ENCODE measurements at regions not wholly inside any gene's neighbourhood (a gene's known extent, or its start where the extent isn't known, plus 50 kb on each side); places are given as distances from the start of the nearest gene placed in this dataset.
"Not testable (repeated sequence)": the region's sequence is repeated elsewhere in the genome, so short reads cannot be mapped to it uniquely, and the experiment has no call there.

DNA sequence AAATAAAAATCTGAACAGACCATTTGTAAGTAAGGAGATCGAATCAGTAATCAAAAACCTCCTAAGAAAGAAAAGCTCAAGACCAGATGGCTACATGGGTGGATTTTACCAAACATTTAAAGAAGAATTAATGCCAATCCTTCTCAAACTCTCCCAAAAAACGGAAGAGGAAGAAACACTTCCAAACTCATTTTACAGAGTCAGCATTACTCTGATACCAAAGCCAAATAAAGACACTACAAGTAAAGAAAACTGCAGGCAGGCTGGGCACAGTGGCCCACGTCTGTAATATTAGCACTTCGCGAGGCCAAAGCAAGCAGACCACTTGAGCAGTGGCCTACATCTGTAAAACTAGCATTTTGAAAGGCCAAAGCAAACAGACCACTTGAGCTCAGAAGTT lies 159.8 kb downstream of the DPY19L2 start:
- Mint-ChIP-seq H3K27me3 (ENCODE audit: low read depth, poor library complexity) (no peaks in the 10 kb centered on the region), H3K4me1 (no peaks in the 10 kb centered on the region), H3K4me3 (no peak overlapping the region), H3K27ac (no peak overlapping the region), H3K36me3 (ENCODE audit: low read depth) (no peaks in the 10 kb centered on the region), H3K9me3 (peaks cover 7% of the 10 kb centered on the region)
- DNase-seq = no peak
- TF ChIP-seq, protein P1, sequence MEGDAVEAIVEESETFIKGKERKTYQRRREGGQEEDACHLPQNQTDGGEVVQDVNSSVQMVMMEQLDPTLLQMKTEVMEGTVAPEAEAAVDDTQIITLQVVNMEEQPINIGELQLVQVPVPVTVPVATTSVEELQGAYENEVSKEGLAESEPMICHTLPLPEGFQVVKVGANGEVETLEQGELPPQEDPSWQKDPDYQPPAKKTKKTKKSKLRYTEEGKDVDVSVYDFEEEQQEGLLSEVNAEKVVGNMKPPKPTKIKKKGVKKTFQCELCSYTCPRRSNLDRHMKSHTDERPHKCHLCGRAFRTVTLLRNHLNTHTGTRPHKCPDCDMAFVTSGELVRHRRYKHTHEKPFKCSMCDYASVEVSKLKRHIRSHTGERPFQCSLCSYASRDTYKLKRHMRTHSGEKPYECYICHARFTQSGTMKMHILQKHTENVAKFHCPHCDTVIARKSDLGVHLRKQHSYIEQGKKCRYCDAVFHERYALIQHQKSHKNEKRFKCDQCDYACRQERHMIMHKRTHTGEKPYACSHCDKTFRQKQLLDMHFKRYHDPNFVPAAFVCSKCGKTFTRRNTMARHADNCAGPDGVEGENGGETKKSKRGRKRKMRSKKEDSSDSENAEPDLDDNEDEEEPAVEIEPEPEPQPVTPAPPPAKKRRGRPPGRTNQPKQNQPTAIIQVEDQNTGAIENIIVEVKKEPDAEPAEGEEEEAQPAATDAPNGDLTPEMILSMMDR (IDR thresholded peaks at IDR 0.05) = no peak

DNA sequence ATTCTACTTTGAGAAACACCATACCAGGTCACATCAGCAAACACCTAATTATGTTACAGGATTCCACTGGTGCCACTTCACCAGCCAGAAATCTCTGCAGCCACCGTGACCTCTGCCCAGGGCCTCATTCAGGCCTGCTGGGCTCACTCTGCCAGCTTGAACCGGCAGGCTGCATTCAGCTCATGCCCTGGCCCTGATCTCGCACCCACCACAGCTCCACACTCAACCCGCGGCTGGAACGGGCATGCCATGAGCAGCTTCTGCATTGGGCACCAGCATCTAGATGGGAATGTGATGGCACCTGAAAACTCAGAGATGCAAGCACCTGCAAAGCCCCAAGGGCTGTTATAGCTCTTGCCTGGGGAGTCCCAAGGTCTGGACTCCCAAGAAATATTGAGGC lies 168.7 kb downstream of the DPY19L2 start:
- Mint-ChIP-seq H3K4me3 (no peak overlapping the region), H3K27ac (no peak overlapping the region), H3K9me3 (no peaks in the 10 kb centered on the region), H3K4me1 (no peaks in the 10 kb centered on the region), H3K36me3 (ENCODE audit: low read depth) (no peaks in the 10 kb centered on the region), H3K27me3 (ENCODE audit: low read depth, poor library complexity) (no peaks in the 10 kb centered on the region)
- TF ChIP-seq, protein P1 (IDR thresholded peaks at IDR 0.05) = no peak
- no peak for DNase-seq

DNA sequence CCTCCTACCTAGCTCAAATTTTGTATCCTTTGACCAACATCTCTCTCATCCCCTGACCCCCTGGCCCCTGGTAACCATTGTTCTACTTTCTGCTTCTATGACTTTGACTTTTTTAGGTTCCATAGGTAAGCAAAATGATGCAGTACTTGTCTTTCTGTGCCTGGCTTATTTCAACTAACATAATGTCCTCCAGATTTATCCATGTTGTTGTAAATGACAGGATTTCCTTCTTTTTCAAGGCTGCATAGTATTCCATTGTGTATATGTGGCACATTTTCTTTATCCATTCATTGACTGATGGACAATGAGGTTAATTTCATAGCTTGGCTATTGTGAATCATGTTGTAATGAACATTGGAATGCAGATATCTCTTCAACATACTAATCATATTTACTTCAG lies 170.1 kb downstream of the DPY19L2 start:
- no peak overlapping the region for H3K4me3 Mint-ChIP-seq
- no peaks in the 10 kb centered on the region for H3K27me3 Mint-ChIP-seq (ENCODE audit: low read depth, poor library complexity)
- H3K27ac Mint-ChIP-seq = no peak overlapping the region
- no peaks in the 10 kb centered on the region for H3K9me3 Mint-ChIP-seq
- no peaks in the 10 kb centered on the region for H3K4me1 Mint-ChIP-seq
- no peaks in the 10 kb centered on the region for H3K36me3 Mint-ChIP-seq (ENCODE audit: low read depth)
- DNase-seq = no peak
- TF ChIP-seq, protein P1 (IDR thresholded peaks at IDR 0.05) = no peak

DNA sequence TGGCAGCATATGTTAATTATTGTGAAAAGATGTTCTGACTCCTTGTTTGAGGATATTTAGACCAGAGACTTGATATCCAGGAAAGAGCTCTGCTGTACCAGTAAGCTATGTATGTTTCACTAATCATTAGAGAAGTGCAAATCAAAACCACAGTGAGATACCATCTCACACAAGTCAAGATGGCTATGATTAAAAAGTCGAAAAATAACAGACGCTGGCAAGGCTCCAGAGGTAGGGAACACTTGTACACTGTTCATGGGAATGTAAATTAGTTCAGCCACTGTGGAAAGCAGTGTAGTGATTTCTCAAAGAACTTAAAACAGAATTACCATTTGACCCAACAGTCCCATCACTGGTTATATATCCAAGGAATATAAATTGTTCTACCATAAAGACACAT lies 171.6 kb downstream of the DPY19L2 start:
- TF ChIP-seq, protein P1 (IDR thresholded peaks at IDR 0.05) = no peak
- H3K27ac Mint-ChIP-seq = no peak overlapping the region

DNA sequence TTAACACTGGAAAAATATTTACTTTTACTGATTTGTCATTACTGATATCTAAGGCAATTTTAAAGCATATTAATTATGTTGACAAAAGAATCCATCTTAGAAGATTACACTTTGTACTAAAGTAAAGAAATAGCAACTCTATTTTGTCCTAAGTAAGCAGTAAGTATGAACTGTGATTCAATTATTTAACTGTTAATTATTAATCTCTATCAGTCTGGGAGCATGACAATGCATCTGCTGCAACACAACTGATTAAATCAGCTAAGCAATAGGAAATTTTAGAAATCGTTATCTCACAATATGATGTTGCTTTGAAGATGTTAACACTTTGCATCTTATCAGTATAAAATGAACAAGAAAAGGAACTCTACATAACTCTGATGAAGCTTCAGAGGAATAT lies 172.3 kb downstream of the DPY19L2 start:
- H3K4me3 Mint-ChIP-seq = no peak overlapping the region
- no peaks in the 10 kb centered on the region for H3K27me3 Mint-ChIP-seq (ENCODE audit: low read depth, poor library complexity)

More for the DNA sequence above, 171.6 kb downstream of the DPY19L2 start:
- no peak overlapping the region for H3K4me3 Mint-ChIP-seq
- DNase-seq = no peak
- no peaks in the 10 kb centered on the region for H3K9me3 Mint-ChIP-seq
- H3K4me1 Mint-ChIP-seq = no peaks in the 10 kb centered on the region
- no peaks in the 10 kb centered on the region for H3K36me3 Mint-ChIP-seq (ENCODE audit: low read depth)
- H3K27me3 Mint-ChIP-seq (ENCODE audit: low read depth, poor library complexity) = no peaks in the 10 kb centered on the region

DNA sequence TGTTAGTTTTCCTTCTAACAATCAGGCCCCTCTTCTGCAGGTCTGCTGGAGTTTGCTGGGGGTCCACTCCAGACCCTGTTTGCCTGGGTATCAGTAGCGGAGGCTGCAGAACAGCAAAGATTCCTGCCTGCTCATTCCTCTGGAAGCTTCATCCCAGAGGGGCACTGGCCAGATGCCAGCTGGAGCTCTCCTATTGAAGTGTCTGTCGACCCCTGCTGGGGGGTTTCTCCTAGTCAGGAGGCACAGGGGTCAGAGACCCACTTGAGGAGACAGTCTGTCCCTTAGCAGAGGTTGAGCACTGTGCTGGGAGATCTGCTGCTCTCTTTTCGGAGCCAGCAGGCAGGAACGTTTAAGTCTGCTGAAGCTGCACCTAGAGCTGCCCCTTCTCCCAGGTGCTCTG lies 174.9 kb downstream of the DPY19L2 start:
- H3K9me3 Mint-ChIP-seq = peaks cover 22% of the 10 kb centered on the region
- not testable (repeated sequence) for H3K27me3 Mint-ChIP-seq (ENCODE audit: low read depth, poor library complexity); H3K4me1 Mint-ChIP-seq; H3K36me3 Mint-ChIP-seq (ENCODE audit: low read depth); H3K27ac Mint-ChIP-seq; DNase-seq; H3K4me3 Mint-ChIP-seq

More for the DNA sequence above, 172.3 kb downstream of the DPY19L2 start:
- no peak overlapping the region for H3K27ac Mint-ChIP-seq
- peaks cover 5% of the 10 kb centered on the region for H3K9me3 Mint-ChIP-seq
- no peaks in the 10 kb centered on the region for H3K36me3 Mint-ChIP-seq (ENCODE audit: low read depth)
- TF ChIP-seq, protein P1 (IDR thresholded peaks at IDR 0.05) = no peak
- H3K4me1 Mint-ChIP-seq = no peaks in the 10 kb centered on the region
- DNase-seq = no peak

Measured in nephron progenitor cell (in vitro differentiated cells).